ENCODE measurements at regions not wholly inside any gene's neighbourhood (a gene's known extent, or its start where the extent isn't known, plus 50 kb on each side); places are given as distances from the start of the nearest gene placed in this dataset.

- no peaks in the 10 kb centered on the region for H3K27me3 ChIP-seq
Measured at GRCh38 chr3:168534761-168535160, 439.0 kb upstream of the GOLIM4 start.

GRCh38 chr3:168533600-168533999, 437.9 kb upstream of the GOLIM4 start:
- 46% methylated on average over 2 of the region's 2 CpGs for WGBS (ENCODE audit: insufficient coverage, low coverage, low lambda C conversion rate, missing lambda C conversion rate)
- H3K27me3 ChIP-seq, result no peaks in the 10 kb centered on the region
- no peaks in the 10 kb centered on the region for H3K36me3 ChIP-seq
- peaks cover 0 to 2% (median 0%) of the 10 kb centered on the region in 4 donors for H3K4me1 ChIP-seq
- TF ChIP-seq POLR2A (IDR thresholded peaks at IDR 0.05), result no peak
- TF ChIP-seq CTCF (IDR thresholded peaks at IDR 0.05), result no peak
- intact Hi-C loops (cut with DNase I), result no loop called here
- no peak overlapping the region for H3K27ac ChIP-seq
- DNase-seq (no peak), ATAC-seq (no peak)
- no peaks in the 10 kb centered on the region for H3K9me3 ChIP-seq
- no peak overlapping the region for H3K4me3 ChIP-seq

More at GRCh38 chr3:168534761-168535160, 439.0 kb upstream of the GOLIM4 start:
- TF ChIP-seq POLR2A (IDR thresholded peaks at IDR 0.05), result no peak
- TF ChIP-seq CTCF (IDR thresholded peaks at IDR 0.05), result no peak
- 62% methylated on average over 3 of the region's 3 CpGs for WGBS (ENCODE audit: insufficient coverage, low coverage, low lambda C conversion rate, missing lambda C conversion rate)
- Histone ChIP-seq H3K9me3 (no peaks in the 10 kb centered on the region), H3K36me3 (no peaks in the 10 kb centered on the region), H3K27ac (no peak overlapping the region), H3K4me3 (no peak overlapping the region), H3K4me1 (peaks cover 0 to 2% (median 0%) of the 10 kb centered on the region in 4 donors)
- no peak for DNase-seq
- intact Hi-C loops (cut with DNase I), result no loop called here
- no peak for ATAC-seq

- no peak overlapping the region for H3K27ac ChIP-seq
- ATAC-seq, result no peak
- no peak for DNase-seq
- 100% methylated on average over 1 of the region's 1 CpG for WGBS (ENCODE audit: insufficient coverage, low coverage, low lambda C conversion rate, missing lambda C conversion rate)
- intact Hi-C loops (cut with DNase I), result no loop called here
- H3K27me3 ChIP-seq, result no peaks in the 10 kb centered on the region
- no peaks in the 10 kb centered on the region for H3K36me3 ChIP-seq
- H3K4me1 ChIP-seq, result peaks cover 0 to 2% (median 0%) of the 10 kb centered on the region in 4 donors
- no peak overlapping the region for H3K4me3 ChIP-seq
- TF ChIP-seq POLR2A (IDR thresholded peaks at IDR 0.05), result no peak
- TF ChIP-seq CTCF (IDR thresholded peaks at IDR 0.05), result no peak
- H3K9me3 ChIP-seq, result no peaks in the 10 kb centered on the region
Measured at GRCh38 chr3:168532135-168532534, 436.4 kb upstream of the GOLIM4 start.

GRCh38 chr3:168531116-168531515, 435.4 kb upstream of the GOLIM4 start:
- Histone ChIP-seq H3K4me1 (no peaks in the 10 kb centered on the region), H3K9me3 (no peaks in the 10 kb centered on the region), H3K27ac (no peak overlapping the region), H3K27me3 (no peaks in the 10 kb centered on the region), H3K4me3 (no peak overlapping the region), H3K36me3 (no peaks in the 10 kb centered on the region)
- DNase-seq, result no peak
- WGBS (ENCODE audit: insufficient coverage, low coverage, low lambda C conversion rate, missing lambda C conversion rate), result 70% methylated on average over 4 of the region's 4 CpGs
- TF ChIP-seq CTCF (IDR thresholded peaks at IDR 0.05), result no peak
- intact Hi-C loops (cut with DNase I), result no loop called here
- no peak for ATAC-seq

- DNase-seq, result no peak
- Histone ChIP-seq H3K4me3 (no peak overlapping the region), H3K9me3 (no peaks in the 10 kb centered on the region), H3K4me1 (no peaks in the 10 kb centered on the region), H3K27ac (no peak overlapping the region), H3K27me3 (no peaks in the 10 kb centered on the region), H3K36me3 (no peaks in the 10 kb centered on the region)
- 89% methylated on average over 1 of the region's 1 CpG for WGBS (ENCODE audit: insufficient coverage, low coverage, low lambda C conversion rate, missing lambda C conversion rate)
- intact Hi-C loops (cut with DNase I), result no loop called here
- ATAC-seq, result no peak
- TF ChIP-seq CTCF (IDR thresholded peaks at IDR 0.05) (no peak), POLR2A (IDR thresholded peaks at IDR 0.05) (no peak)
Measured at GRCh38 chr3:168524129-168524528, 428.4 kb upstream of the GOLIM4 start.

Data from right lobe of liver (tissue), 6 donors.